Liver (tissue), 3 donors: ENCODE measurements at regions not wholly inside any gene's neighbourhood (a gene's known extent, or its start where the extent isn't known, plus 50 kb on each side); places are given as distances from the start of the nearest gene placed in this dataset.

Experiments
- CTCF ChIP-seq: fragments of 150-350 bp; IDR thresholded peaks from 2 replicates; pipeline ENCODE4 v1.5.1; 2017; ENCODE audit warnings: improper control_type of control experiment, low read depth, low read length; ENCODE audit not compliant: missing input control
- GABPA ChIP-seq, 2 donors: IDR thresholded peaks in 1 of 2; conservative IDR thresholded peaks in 1 of 2; 2 replicates each; pipeline ENCODE4 v1.6.1; 2016; ENCODE audit warnings: antibody characterized with exemption in 2 of 2, mild to moderate bottlenecking in 1 of 2, moderate library complexity in 1 of 2
- TAF1 ChIP-seq: conservative IDR thresholded peaks from 2 replicates; pipeline ENCODE4 v1.6.1; 2016; ENCODE audit warnings: antibody characterized with exemption, mild to moderate bottlenecking
- YY1 ChIP-seq: IDR thresholded peaks from 2 replicates; pipeline ENCODE4 v1.6.1; 2016; ENCODE audit warnings: antibody characterized with exemption, mild to moderate bottlenecking
- TF ChIP-seq, protein P1 (sequence below): IDR thresholded peaks from 2 replicates; pipeline ENCODE4 v1.6.1; 2016; ENCODE audit warnings: antibody characterized with exemption, mild to moderate bottlenecking
- TF ChIP-seq, protein P2 (sequence below): IDR thresholded peaks from 2 replicates; pipeline ENCODE4 v1.6.1; 2016; ENCODE audit warnings: antibody characterized with exemption
- donor health status: healthy.
- donor health status: healthy.

- TF ChIP-seq CTCF (no peak), YY1 (no peak), TAF1 (no peak), GABPA (IDR thresholded peaks at IDR 0.05 in 1 of 2, conservative IDR thresholded peaks at IDR 0.05 in 1 of 2) (no peak)
- TF ChIP-seq, protein P1, sequence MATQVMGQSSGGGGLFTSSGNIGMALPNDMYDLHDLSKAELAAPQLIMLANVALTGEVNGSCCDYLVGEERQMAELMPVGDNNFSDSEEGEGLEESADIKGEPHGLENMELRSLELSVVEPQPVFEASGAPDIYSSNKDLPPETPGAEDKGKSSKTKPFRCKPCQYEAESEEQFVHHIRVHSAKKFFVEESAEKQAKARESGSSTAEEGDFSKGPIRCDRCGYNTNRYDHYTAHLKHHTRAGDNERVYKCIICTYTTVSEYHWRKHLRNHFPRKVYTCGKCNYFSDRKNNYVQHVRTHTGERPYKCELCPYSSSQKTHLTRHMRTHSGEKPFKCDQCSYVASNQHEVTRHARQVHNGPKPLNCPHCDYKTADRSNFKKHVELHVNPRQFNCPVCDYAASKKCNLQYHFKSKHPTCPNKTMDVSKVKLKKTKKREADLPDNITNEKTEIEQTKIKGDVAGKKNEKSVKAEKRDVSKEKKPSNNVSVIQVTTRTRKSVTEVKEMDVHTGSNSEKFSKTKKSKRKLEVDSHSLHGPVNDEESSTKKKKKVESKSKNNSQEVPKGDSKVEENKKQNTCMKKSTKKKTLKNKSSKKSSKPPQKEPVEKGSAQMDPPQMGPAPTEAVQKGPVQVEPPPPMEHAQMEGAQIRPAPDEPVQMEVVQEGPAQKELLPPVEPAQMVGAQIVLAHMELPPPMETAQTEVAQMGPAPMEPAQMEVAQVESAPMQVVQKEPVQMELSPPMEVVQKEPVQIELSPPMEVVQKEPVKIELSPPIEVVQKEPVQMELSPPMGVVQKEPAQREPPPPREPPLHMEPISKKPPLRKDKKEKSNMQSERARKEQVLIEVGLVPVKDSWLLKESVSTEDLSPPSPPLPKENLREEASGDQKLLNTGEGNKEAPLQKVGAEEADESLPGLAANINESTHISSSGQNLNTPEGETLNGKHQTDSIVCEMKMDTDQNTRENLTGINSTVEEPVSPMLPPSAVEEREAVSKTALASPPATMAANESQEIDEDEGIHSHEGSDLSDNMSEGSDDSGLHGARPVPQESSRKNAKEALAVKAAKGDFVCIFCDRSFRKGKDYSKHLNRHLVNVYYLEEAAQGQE: no peak
- TF ChIP-seq, protein P2, sequence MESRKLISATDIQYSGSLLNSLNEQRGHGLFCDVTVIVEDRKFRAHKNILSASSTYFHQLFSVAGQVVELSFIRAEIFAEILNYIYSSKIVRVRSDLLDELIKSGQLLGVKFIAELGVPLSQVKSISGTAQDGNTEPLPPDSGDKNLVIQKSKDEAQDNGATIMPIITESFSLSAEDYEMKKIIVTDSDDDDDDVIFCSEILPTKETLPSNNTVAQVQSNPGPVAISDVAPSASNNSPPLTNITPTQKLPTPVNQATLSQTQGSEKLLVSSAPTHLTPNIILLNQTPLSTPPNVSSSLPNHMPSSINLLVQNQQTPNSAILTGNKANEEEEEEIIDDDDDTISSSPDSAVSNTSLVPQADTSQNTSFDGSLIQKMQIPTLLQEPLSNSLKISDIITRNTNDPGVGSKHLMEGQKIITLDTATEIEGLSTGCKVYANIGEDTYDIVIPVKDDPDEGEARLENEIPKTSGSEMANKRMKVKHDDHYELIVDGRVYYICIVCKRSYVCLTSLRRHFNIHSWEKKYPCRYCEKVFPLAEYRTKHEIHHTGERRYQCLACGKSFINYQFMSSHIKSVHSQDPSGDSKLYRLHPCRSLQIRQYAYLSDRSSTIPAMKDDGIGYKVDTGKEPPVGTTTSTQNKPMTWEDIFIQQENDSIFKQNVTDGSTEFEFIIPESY: no peak
These were observed 216.6 kb upstream of the IRX3 start for GRCh38 chr16:54503011-54503855.
